ENCODE measurements at regions not wholly inside any gene's neighbourhood (a gene's known extent, or its start where the extent isn't known, plus 50 kb on each side); places are given as distances from the start of the nearest gene placed in this dataset.
"Not testable (repeated sequence)": the region's sequence is repeated elsewhere in the genome, so short reads cannot be mapped to it uniquely, and the experiment has no call there.

DNA sequence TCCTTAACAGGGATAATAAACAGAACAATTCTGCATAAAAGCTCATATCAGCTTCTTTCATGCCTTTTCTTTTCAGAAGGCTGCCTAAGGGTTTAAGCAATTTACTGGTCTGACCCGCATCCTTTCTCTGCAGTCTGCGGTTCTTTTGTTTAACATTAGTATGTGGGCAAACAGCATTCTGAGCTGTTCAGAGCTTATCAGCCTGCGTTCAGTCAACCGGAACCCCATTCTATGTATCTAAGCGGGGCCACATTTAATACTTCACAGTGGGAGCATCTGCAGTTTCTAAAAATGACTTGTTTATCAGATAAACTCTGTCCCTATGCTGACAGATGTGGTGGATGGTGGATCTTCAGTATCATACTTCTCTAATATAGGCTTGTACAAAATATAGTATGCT, 758.9 kb upstream of the MMS22L start:
- DNase-seq = no peak

DNA sequence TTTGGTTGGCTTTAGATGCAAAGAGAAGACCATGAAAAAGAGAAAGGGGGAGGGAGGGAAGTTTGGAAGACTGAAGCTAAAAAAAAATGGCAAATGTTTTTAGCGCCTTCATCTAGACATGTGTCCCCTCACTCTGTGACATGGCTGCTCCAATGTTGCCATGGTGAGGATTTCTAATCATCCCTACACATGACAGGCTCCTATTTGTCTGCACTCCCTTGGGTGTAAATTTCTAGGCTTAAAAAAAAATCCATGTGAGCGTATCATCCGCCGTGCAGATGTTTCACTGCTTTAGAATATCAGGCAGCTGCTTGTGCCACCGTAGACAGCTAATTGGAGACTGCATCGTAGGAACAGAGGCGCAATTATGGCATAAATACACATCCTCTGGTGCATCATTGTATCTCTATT, 761.1 kb upstream of the MMS22L start:
- no peak for DNase-seq

DNA sequence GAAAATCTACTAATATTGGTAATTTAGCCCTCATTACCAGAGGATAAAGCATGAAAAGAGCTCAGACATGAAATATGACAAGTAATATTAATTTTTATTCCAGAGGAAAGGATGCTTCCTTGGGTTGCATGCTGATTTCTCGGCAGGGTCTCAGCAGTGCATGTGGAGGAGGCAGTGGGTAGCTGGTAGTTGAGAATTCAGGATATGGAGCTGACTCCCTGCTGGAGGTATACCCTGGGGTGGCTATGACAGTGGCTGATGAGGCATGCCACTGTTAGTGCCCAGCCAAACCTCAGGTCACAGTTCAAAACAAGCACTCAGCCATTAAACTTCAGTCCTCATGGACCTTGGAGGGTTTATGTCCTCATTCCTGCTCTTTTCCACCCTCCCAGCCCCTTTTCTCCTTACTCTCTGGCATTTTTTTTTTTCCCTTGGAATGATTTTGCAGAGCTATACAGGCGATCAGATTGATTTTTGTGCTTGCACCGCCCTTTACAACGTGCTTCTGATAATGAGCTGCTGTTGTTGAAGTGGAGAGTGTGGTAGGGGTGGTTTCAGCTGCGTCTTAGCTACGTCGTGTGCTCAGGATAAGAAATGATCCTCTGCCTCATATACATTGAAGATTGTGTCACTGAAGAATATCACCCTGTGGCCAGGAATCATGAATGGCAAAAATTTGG, 761.9 kb upstream of the MMS22L start:
- DNase-seq = no peak

DNA sequence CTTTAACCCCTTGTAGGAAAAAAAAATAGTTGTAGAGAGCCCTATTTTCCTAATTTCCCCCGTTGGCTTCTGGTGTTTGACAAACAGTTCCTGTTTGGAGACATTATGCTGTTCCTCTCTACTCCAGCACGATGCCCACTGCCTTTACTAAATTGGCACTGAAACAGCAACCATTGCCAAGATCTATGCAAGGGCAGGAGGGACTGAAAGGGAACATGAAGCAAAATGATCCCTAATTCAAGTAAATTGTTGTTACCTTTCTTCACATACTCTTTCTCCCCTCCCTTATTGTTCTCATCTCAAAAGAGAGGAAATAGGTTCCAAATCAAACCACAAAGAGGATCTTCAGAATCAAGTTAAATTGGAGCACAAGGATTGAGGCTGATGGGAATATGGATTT, 764.1 kb upstream of the MMS22L start:
- no peak for DNase-seq

DNA sequence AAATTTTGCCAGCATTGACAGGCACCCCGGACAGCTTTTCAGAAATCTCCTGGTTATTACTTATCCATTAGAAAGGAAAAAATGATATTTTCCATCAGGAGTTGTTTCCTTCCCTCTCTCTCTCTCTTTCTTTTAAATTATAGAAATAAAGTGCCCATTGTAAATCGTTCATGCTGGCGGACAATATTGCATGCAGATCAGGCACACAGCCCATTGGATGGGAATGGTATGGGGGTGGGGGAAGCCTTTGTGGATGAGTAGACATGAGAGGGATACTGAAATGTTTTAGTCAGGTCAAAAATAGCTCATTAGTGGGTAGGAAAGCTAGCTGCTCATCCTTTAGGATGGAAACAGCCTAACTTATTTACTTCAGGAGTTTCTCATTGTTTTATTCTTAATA, 764.9 kb upstream of the MMS22L start:
- no peak for DNase-seq

DNA sequence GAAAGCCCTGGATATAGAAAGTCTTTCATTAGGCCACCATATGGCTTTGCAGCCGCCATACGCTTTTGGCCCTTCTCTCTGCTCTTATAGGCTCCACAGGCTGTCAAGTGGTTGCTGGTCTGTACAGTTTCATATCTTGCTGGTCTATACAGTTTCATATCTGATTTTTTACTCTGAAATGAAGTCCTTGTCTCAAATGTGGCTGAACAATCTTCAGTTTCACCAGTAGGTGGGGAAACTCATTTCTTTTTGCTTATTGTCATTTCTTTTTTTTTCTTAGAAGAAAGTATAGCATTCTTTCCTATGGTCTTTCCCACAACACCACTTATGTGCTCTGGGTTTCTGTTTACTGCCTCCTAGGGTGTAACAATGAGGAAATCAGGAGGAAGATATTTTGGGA, 771.4 kb upstream of the MMS22L start:
- DNase-seq = no peak

DNA sequence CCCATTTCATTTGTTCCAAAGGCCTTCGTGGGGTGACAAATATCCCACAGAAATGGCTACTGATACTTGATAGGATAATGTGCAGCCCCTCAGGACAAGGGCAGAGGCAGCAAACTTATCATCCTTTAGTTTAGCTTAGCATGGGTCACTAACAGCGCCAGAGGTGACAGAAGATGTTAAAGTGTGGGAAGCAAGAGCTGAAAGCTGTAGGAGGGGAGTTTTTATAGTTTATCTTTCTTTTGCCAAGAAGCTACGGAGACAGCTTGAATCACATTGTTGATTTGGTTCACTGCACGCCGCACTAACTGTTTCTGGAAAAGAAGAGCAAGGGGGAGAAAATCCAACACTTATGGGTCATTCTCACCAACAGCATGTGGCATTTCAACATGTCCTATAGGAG, 773.9 kb upstream of the MMS22L start:
- DNase-seq = no peak

DNA sequence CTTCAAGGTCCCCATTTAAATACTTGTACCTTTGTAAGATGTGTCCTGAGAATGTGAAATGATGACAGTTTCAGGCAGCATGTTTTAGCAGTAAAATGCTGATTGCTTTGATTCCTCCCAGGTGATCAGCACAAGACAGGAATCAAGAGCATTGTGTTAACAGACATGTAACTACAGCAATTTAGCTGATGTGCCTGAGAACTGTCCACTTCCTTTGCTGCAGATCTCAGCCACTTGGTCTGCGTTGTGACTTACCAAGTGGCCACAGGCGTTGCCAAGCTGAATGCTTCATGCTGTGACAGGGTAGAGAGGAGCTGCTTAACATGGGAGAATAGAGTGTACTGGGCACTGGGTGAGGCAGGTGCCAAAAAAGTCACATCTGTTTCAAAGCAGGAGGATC, 767.0 kb upstream of the POU3F2 start:
- DNase-seq = no peak

DNA sequence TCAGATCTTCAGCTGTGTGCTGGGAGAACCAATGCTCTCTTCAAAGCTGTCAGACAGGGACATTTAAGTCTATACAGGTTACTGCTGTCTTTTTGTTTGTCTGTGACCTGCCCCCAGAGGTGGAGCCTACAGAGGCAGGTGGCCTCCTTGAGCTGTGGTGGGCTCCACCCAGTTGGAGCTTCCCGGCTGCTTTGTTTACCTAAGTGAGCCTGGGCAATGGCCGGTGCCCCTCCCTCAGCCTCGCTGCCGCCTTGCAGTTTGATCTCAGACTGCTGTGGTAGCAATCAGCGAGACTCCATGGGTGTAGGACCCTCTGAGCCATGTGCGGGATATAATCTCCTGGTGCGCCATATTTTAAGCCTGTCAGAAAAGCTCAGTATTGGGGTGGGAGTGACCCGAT, 745.8 kb upstream of the POU3F2 start:
- DNase-seq = not testable (repeated sequence)

DNA sequence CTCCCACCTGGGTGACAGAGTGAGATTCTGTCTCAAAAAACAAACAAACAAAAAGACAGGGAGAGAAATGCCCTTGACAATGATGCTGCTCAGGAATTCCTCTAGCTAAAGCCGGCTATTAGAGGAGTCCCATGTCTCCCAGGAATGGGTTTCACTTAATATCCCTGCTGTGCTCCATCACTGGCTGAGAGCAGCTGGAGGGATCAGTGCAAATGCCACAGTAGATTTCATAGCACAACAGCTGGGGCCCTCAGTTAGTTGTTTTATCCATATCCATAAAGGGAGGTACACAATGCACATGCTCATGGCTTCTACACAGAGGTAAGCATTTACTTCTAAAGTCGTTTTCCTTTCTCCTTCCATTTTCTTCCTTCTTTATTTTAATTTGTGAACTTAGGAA, 742.0 kb upstream of the POU3F2 start:
- no peak for DNase-seq

DNA sequence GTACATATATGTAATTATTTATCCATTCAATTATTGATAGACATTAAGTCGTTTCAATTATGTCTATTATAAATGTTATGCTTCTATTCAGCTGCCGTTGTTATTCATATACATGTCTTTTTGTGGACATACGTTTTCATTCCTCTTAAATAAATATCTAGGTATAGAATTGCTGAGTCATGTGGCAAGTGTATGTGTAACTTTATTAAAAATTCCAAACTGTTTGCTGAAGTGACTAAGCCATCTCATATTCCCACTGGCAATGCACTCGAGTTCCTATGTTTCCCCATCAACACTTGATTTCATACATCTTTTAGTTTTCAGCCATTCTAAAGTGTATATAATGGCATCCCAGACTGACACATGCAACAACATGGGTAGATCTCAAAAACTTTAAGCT, 739.7 kb upstream of the POU3F2 start:
- no peak for DNase-seq

DNA sequence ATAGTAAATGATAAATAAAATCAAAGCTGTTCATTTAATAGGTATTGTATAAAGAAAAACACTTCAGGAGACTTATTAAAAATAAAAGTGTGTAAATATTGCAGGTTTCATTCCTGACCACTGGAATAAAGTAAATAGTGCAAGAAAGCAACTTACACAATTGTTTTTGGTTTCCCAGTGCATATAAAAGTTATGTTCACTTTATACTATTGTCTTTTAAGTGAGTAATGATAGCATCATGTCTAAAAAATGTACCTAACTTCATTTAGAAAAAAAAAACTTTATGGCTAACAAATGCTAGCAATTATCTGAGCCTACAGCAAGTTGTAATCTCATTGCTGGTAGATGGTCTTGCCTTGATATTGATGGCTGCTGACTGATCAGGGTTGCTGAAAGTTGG, 726.6 kb upstream of the POU3F2 start:
- no peak for DNase-seq

DNA sequence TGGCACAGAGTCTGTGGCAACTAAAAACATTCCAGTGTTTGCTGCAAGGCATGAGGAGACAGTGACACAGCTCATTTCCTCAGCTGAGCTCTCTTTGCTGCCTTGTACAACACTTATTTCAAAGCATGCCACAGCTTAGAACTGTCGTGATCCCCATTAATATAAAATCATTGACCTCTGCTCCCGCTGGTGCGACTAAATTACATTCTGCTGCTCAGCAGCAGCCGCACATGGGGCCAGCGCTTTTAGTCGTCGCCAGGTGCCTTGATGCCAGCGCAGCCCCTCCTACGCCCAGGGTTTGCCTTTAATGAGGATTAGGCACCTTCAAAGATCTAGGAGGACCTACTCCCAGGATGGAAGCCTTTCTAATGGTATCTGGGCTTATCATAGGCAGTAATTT, 717.9 kb upstream of the POU3F2 start:
- DNase-seq = no peak

DNA sequence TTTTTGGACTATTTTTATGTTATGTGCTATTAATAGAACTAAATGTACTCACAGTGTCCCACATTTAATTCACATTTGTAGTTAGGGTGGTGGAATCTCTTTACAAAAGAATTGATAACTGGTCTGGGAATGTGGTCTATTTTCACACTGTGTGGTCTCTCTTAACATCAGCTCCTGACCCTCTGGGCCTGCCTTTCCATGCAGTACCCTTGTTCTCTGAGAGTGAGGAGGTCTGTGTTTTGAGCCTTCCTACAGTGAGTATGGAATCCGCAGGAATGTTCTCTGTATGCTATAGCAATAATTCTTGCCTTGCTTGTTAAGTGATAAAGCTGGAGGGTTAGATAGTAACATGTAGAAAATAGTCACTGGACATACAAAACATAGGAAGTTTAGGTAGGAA, 717.3 kb upstream of the POU3F2 start:
- DNase-seq = no peak

DNA sequence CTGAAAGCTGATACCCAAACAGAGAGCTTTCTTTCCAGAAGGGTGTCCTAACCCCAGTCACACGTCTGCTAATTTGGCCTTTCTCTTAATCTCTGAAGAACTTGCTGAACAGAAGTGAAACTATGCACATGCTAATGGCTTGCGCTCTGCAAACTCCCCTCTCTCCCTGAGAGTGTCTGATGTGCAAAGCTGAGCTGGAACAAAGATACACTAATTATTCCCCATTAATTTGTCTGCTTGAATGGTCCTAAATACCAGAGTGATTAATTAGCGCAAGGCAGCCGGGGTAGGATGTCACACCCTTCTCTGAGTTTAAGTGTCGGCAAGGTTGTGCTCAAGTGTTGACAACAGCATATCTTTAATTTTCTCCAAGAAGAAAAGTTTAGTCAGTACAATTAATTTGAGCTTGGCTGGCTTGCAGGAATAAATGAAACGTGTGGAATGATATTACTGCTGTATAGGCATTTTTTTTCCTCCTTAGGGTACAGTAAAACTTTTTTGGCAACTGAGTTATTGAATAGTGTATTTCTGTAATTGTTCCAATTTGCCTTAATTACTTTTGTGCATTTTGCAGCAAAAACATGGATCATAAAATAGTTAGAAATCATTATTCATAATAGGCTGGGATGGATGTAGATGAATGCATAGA, 715.9 kb upstream of the POU3F2 start:
- no peak for DNase-seq

DNA sequence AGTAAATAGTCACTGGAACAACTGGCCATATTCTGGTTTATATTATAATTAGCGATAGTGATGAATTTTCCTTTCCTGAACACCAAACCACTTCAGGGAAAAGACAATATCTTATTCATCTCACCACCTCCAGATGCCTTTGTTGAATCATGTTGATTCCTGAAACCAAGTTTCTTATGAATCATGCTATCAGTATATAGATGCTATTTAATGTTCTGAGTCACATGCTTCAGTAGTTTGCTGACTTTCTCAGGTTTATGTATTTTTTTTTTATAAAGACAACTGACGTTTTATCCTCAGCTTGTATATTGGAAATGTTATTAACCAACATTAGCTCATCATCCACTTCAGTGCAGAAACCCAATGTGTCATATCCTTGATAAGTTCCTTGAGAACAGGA, 710.2 kb upstream of the POU3F2 start:
- no peak for DNase-seq

DNA sequence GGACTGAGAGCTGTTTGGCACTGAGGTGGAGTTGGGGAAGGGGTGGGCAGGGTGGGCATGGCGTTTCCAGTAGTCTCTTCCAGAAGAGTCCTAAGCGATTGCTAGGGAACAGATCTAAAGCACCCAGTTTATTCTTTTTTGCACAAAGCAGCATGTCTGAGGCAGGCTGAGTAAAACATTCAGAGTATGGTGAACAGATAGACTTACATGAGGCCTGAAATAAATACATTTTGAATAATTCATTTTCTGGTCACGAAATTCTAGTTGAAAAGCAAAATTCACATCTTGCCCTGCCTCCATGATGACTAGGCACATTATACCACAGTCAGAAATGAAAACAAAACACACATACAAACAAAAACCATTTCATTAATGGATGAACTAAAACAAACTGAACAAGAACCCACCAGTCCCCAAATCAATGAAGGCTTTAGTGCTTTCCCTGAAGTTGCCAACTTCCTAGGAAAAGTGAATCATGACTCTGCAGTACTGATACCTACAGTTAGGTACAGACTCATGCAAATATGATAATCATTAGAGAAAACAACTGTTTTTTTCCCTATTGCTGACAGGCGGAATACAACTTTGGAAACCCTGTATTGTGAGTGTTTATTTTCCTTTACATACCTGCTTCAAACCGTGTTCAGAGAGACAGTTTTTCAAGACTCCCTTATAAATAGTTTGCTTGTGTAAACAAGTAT, 702.9 kb upstream of the POU3F2 start:
- no peak for DNase-seq

DNA sequence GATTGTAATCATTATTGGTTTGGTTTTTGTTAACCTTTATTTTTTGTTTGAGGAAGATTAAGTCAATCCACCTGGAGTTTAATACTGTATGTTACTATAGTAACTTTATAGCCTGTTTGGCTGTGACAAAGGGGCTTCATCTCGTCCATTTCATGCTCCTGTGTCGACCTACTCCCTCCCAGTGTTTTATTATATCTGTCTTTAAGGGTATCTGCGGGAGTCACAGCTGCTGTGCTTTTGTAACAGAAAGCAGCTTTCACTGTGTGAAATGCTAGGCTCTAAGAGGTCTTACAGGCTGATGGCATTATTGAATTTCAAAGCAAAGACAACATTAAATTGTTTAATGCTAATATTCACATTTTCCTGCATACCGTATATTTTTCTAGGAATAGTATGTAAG, 698.0 kb upstream of the POU3F2 start:
- DNase-seq = no peak

DNA sequence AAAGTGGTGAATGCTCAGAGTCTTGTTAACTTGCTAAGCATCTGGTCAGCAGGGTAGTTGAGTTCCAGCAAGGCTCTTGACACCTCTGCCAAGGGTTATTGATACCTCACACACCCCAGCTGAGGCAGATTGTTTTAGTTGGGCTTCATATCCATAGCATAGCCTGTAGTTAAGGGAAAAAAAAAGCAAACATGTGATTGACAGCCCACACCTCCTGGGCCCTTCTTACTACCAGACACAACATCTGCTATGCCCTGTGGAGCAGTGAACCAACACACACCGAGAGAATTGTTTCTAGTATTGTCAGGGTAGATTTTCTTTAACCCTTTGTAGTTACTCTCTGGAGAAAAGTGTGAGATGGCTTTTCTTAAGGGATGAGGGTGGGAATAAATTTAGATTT, 697.0 kb upstream of the POU3F2 start:
- DNase-seq = no peak

DNA sequence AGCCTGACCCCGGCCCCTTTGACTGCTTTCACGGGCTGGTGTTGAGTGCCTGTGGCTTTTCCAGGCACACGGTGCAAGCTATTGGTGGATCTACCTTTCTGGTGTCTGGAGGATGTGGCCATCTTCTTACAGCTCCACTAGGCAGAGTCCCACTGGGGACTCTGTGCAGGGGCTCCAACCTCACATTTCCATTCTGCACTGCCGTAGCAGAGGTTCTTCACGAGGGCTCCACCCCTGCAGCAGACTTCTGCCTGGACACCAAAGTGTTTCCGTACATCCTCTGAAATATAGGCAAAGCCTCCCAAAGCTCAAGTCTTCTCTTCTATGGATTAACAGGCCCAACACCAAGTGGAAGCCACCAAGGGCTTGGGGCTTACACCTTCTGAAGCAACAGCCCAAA, 691.5 kb upstream of the POU3F2 start:
- no peak for DNase-seq

DNA sequence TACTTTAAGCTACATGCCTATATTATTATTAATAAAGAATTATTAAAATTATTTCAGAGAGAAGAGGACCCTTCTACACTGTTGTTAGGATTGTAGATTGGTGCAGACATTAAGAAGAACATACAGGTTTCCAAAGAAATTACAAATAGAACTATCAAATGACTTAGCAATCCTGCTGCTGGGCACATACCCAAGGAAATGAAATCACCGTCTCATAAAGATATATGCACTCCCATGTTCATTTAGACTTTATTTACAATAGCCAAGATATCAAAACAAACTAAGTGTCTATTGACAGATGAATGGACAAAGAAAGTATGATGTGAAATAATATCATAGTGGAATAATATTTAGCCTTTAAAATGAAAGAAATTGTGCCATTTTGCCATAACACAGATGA, 687.7 kb upstream of the POU3F2 start:
- no peak for DNase-seq

DNA sequence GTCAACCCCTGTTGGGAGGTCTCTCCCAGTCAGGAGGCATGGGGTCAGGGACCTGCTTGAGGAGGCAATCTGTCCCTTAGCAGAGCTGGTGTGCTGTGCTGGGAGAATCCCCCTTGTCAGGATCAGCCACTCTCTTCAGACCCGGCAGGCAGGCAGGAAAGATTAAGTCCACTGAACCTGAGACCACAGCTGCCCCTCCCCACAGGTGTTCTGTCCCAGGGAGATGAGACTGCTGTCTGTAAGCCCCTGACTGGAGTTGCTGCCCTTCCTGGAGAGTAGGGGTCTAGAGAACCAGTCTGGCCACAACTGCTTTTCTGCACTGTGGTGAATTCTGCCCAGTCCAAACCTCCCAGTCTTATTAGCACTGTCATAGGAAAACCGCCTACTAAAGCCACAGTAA, 677.8 kb upstream of the POU3F2 start:
- DNase-seq = no peak

DNA sequence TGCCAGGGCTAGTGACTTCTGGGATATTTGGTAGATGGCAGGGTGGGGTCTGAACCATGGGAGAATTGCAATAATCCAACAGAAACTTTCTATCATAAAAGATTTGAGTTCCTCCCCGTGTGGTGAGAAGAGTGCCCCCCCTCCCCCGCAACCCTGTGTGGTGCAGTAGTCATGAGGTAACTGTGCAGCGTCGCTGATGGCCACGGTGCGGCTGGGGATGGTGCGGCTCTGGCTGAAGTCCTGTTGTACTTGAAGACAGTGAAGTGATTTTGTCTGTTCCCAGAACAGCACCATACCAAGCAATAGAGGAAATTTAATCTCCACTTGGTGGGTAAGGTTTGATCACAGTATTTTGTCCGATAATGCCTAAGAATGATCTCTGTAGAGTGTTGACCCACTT, 654.8 kb upstream of the POU3F2 start:
- no peak for DNase-seq

DNA sequence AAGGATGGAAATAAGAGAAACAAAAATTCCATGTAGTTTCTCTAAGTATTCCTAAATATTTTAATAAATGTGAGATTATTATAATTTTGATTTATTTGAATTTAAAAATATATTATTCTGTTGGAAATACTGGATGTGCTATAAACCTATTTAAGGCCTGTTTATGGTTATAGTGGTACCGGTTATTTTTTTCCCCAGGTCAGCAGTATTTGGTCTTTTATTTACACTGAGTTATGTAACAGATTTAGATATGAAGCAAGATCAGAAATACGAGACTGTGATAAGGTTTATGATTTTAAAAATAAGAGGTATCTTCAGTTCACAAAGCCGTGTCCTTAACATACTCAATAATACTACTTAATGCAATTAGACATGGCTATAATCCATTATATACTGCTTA, 634.3 kb upstream of the POU3F2 start:
- DNase-seq = no peak
